HL-60 (cell line): ENCODE measurements at regions not wholly inside any gene's neighbourhood (a gene's known extent, or its start where the extent isn't known, plus 50 kb on each side); places are given as distances from the start of the nearest gene placed in this dataset.

ENCODE experiments used
- CTCF ChIP-seq: IDR thresholded peaks from one replicate; pipeline ENCODE4 v1.5.1; 2011; ENCODE audit warnings: low read length, control low read depth, inconsistent platforms; ENCODE audit not compliant: insufficient read depth
- REST ChIP-seq: IDR thresholded peaks from 2 replicates; pipeline ENCODE4 v1.6.1; 2012; ENCODE audit warnings: low read depth; ENCODE audit not compliant: insufficient replicate concordance
- SPI1 ChIP-seq: IDR thresholded peaks from 2 replicates; pipeline ENCODE4 v1.6.1; 2012; ENCODE audit warnings: low read depth, mild to moderate bottlenecking, borderline replicate concordance

GRCh38 chr2:217037353-217037752 is 177.5 kb upstream of the TNP1 start:
- TF ChIP-seq CTCF (no peak), REST (no peak), SPI1 (no peak)
